GM13976 (cell line): ENCODE measurements at regions not wholly inside any gene's neighbourhood (a gene's known extent, or its start where the extent isn't known, plus 50 kb on each side); places are given as distances from the start of the nearest gene placed in this dataset.
"Not testable (repeated sequence)": the region's sequence is repeated elsewhere in the genome, so short reads cannot be mapped to it uniquely, and the experiment has no call there.

Experiments
- DNase-seq: peaks from one replicate; pipeline ENCODE4 v3.0.0; 2012; ENCODE audit warnings: low spot score
- CTCF ChIP-seq: IDR thresholded peaks from 2 replicates; pipeline ENCODE4 v1.5.1; 2012; ENCODE audit warnings: borderline replicate concordance, mild to moderate bottlenecking; ENCODE audit not compliant: insufficient read depth; ENCODE audit errors: extremely low read depth, missing control alignments, control extremely low read depth
- in situ Hi-C: fragments of 300-500 bp; cut with MboI; formaldehyde crosslinking; loops from one replicate; pipeline ENCODE4 v1.12.0; 2022; ENCODE audit warnings: low sequenced_read_pairs, mixed read lengths, inconsistent platforms; ENCODE audit not compliant: unreplicated experiment

GRCh38 chr16:9660898-9661297, 521.3 kb downstream of the GRIN2A start:
- DNase-seq, result no peak
- in situ Hi-C loops, result no loop called here
- TF ChIP-seq CTCF, result no peak

- in situ Hi-C loops, result no loop called here
- TF ChIP-seq CTCF, result no peak
- no peak for DNase-seq
Measured at GRCh38 chr16:9661336-9662017, 520.8 kb downstream of the GRIN2A start.

- in situ Hi-C loops, result no loop called here
- TF ChIP-seq CTCF, result no peak
- DNase-seq, result no peak
Measured at GRCh38 chr16:9663588-9663987, 518.6 kb downstream of the GRIN2A start.

- TF ChIP-seq CTCF, result no peak
- no peak for DNase-seq
- in situ Hi-C loops, result no loop called here
Measured at GRCh38 chr16:9665851-9666271, 516.4 kb downstream of the GRIN2A start.

- in situ Hi-C loops, result no loop called here
- TF ChIP-seq CTCF, result no peak
- DNase-seq, result no peak
Measured at GRCh38 chr16:9666834-9667480, 515.3 kb downstream of the GRIN2A start.

GRCh38 chr16:9670033-9670432, 512.2 kb downstream of the GRIN2A start:
- in situ Hi-C loops, result no loop called here
- no peak for DNase-seq
- no peak for TF ChIP-seq CTCF

- in situ Hi-C loops, DNase-seq: not testable (repeated sequence)
Measured at GRCh38 chr16:9670616-9671015, 511.6 kb downstream of the GRIN2A start.

- in situ Hi-C loops, DNase-seq: not testable (repeated sequence)
Measured at GRCh38 chr16:9676560-9677300, 505.5 kb downstream of the GRIN2A start.
